SK-N-SH (cell line): ENCODE measurements at regions not wholly inside any gene's neighbourhood (a gene's known extent, or its start where the extent isn't known, plus 50 kb on each side); places are given as distances from the start of the nearest gene placed in this dataset.

Source experiments
- CTCF ChIA-PET: fragments of 300-600, 350-600 bp; formaldehyde crosslinking; extraction: SDS; loops from one replicate; lab custom pipeline; 2021; lab: Yijun Ruan, JAX
- POLR2A ChIA-PET: fragments of 350-600 bp; sonication (Branson Sonifier 250); formaldehyde crosslinking; extraction: SDS; loops from one replicate; lab custom pipeline; 2020; ENCODE audit warnings: antibody characterized with exemption, inconsistent platforms; lab: Yijun Ruan, JAX
- DNase-seq: peaks from one replicate; pipeline ENCODE4 v3.0.0; 2012
- H2AFZ ChIP-seq: fragments of 200-600 bp; sonication (generic); 2 replicates; pipeline ENCODE4 v1.8.1; 2016; ENCODE audit warnings: antibody characterized with exemption, mild to moderate bottlenecking, low read depth
- H3F3A ChIP-seq: fragments of 200-600 bp; sonication (generic); replicated peaks from 2 replicates; pipeline ENCODE3; 2016; ENCODE audit warnings: antibody characterized with exemption, mild to moderate bottlenecking; ENCODE audit not compliant: insufficient read depth
- H3K27ac ChIP-seq, 2 experiments: fragments of 200-500 bp in 1 of 2; fragments of 200-600 bp in 1 of 2; sonication (Bioruptor generic) in 1 of 2; sonication (generic), shearing (Covaris generic) in 1 of 2; 2 replicates each; pipeline versions ENCODE4 v1.5.1 to v1.6.1; 2014 to 2016; ENCODE audit warnings: low read depth in 2 of 2, inconsistent platforms in 1 of 2, low read length in 1 of 2, mild to moderate bottlenecking in 1 of 2, mixed read lengths in 1 of 2
- H3K27me3 ChIP-seq: fragments of 200-600 bp; sonication (generic), shearing (Covaris generic); 2 replicates; pipeline ENCODE4 v1.6.1; 2016; ENCODE audit warnings: mixed run types; ENCODE audit not compliant: insufficient read depth
- H3K36me3 ChIP-seq, 2 experiments: fragments of 200-500 bp in 1 of 2; fragments of 200-600 bp in 1 of 2; sonication (Bioruptor generic) in 1 of 2; sonication (generic) in 1 of 2; replicated peaks in 1 of 2; 2 replicates each; pipeline versions ENCODE3 to v1.5.1; 2014 to 2016; ENCODE audit warnings: low read length in 1 of 2, mild to moderate bottlenecking in 1 of 2; ENCODE audit not compliant: insufficient read depth in 2 of 2, control insufficient read depth in 1 of 2
- H3K4me1 ChIP-seq, 2 experiments: fragments of 200-500 bp in 1 of 2; fragments of 200-600 bp in 1 of 2; sonication (Bioruptor generic) in 1 of 2; sonication (generic), shearing (Covaris generic) in 1 of 2; 2 replicates each; pipeline versions ENCODE4 v1.5.1 to v1.6.1; 2014 to 2016; ENCODE audit warnings: low read depth in 1 of 2, low read length in 1 of 2, mixed run types in 1 of 2; ENCODE audit not compliant: insufficient read depth in 2 of 2, control insufficient read depth in 1 of 2
- H3K4me2 ChIP-seq: fragments of 200-600 bp; sonication (generic), shearing (Covaris generic); 2 replicates; pipeline ENCODE4 v1.6.1; 2017; ENCODE audit warnings: mixed run types
- H3K4me3 ChIP-seq, 2 experiments: fragments of 200-500 bp in 1 of 2; fragments of 200-600 bp in 1 of 2; sonication (Bioruptor generic) in 1 of 2; sonication (generic), shearing (Covaris generic) in 1 of 2; 2 replicates each; pipeline versions ENCODE4 v1.5.1 to v1.8.1; 2014 to 2016; ENCODE audit warnings: low read depth in 2 of 2, inconsistent platforms in 1 of 2, low read length in 1 of 2, mild to moderate bottlenecking in 1 of 2, mixed read lengths in 1 of 2, moderate library complexity in 1 of 2
- H3K79me2 ChIP-seq: fragments of 200-600 bp; sonication (generic); 2 replicates; pipeline ENCODE4 v1.8.1; 2017; ENCODE audit warnings: mild to moderate bottlenecking; ENCODE audit not compliant: insufficient read depth
- H3K9ac ChIP-seq: fragments of 200-600 bp; sonication (generic); 2 replicates; pipeline ENCODE4 v1.6.1; 2017; ENCODE audit warnings: mixed run types
- H3K9me2 ChIP-seq: fragments of 200-600 bp; sonication (generic); 2 replicates; pipeline ENCODE4 v1.6.1; 2017; ENCODE audit warnings: mixed run types
- H3K9me3 ChIP-seq: fragments of 200-600 bp; sonication (generic); 2 replicates; pipeline ENCODE4 v1.6.1; 2017; ENCODE audit warnings: mixed run types, mild to moderate bottlenecking, moderate library complexity
- H4K20me1 ChIP-seq: fragments of 200-600 bp; sonication (generic); 2 replicates; pipeline ENCODE4 v1.6.1; 2017; ENCODE audit warnings: mild to moderate bottlenecking, mixed run types; ENCODE audit not compliant: insufficient read depth
- CHD2 ChIP-seq: fragments of 150-350 bp; IDR thresholded peaks from 2 replicates; pipeline ENCODE4 v1.6.1; 2018; ENCODE audit warnings: low read length; ENCODE audit not compliant: partially characterized antibody
- EP300 ChIP-seq, 2 experiments: IDR thresholded peaks; 2 replicates each; pipeline versions ENCODE4 v1.4.0 to v1.6.1; 2012; ENCODE audit warnings: borderline replicate concordance in 1 of 2, low read depth in 1 of 2, low read length in 1 of 2
- EZH2phosphoT487 ChIP-seq: fragments of 200-600 bp; sonication (generic); IDR thresholded peaks from 2 replicates; pipeline ENCODE4 v1.6.1; 2017; ENCODE audit warnings: low read depth, mixed run types, mild to moderate bottlenecking, antibody characterized with exemption, moderate library complexity, borderline replicate concordance
- FOXJ3 ChIP-seq: sonication (generic); formaldehyde crosslinking; IDR thresholded peaks from 2 replicates; pipeline ENCODE4 v1.5.1; 2020; ENCODE audit warnings: mild to moderate bottlenecking, missing genetic modification reagents
- GABPA ChIP-seq: IDR thresholded peaks from 2 replicates; pipeline ENCODE4 v1.4.0; 2012; ENCODE audit warnings: low read depth, mild to moderate bottlenecking
- JUND ChIP-seq: IDR thresholded peaks from 2 replicates; pipeline ENCODE4 v1.4.0; 2012
- MEF2A ChIP-seq: IDR thresholded peaks from 2 replicates; pipeline ENCODE4 v1.4.0; 2012; ENCODE audit warnings: low read depth, borderline replicate concordance
- NFIC ChIP-seq: IDR thresholded peaks from 2 replicates; pipeline ENCODE4 v1.4.0; 2012; ENCODE audit warnings: borderline replicate concordance
- POLR2AphosphoS5 ChIP-seq: IDR thresholded peaks from 2 replicates; pipeline ENCODE4 v1.6.1; 2012; ENCODE audit warnings: low read depth, low read length
- RAD21 ChIP-seq: IDR thresholded peaks from 2 replicates; pipeline ENCODE4 v1.6.1; 2012; ENCODE audit warnings: mild to moderate bottlenecking, low read length
- RCOR1 ChIP-seq: fragments of 150-350 bp; IDR thresholded peaks from 2 replicates; pipeline ENCODE4 v1.6.1; 2017; ENCODE audit warnings: antibody characterized with exemption, low read length
- RFX5 ChIP-seq: IDR thresholded peaks from 2 replicates; pipeline ENCODE4 v1.6.1; 2012; ENCODE audit warnings: mild to moderate bottlenecking, improper control_type of control experiment, low read length
- SMC3 ChIP-seq: IDR thresholded peaks from 2 replicates; pipeline ENCODE4 v1.6.1; 2012; ENCODE audit warnings: low read depth, low read length, improper control_type of control experiment
- TCF12 ChIP-seq: IDR thresholded peaks from 2 replicates; pipeline ENCODE4 v1.4.0; 2012
- USF2 ChIP-seq: fragments of 150-350 bp; IDR thresholded peaks from 2 replicates; pipeline ENCODE4 v1.6.1; 2017; ENCODE audit warnings: antibody characterized with exemption, low read length, low read depth, borderline replicate concordance
- ZBTB33 ChIP-seq: IDR thresholded peaks from 2 replicates; pipeline ENCODE4 v1.4.0; 2012; ENCODE audit warnings: low read depth, borderline replicate concordance
- WGBS: methylation state at CpG from one replicate; pipeline ENCODE4 v1.1.6; 2017; ENCODE audit warnings: low lambda C conversion rate; 5-methylcytosine and 5-hydroxymethylcytosine counted together
- TF ChIP-seq, protein P1 (sequence below): IDR thresholded peaks from 2 replicates; pipeline ENCODE4 v1.4.0; 2012; ENCODE audit warnings: low read depth
- TF ChIP-seq, protein P2 (sequence below): IDR thresholded peaks from 2 replicates; pipeline ENCODE4; 2012
- TF ChIP-seq, protein P3 (sequence below): IDR thresholded peaks from 2 replicates; pipeline ENCODE4 v1.4.0; 2012; ENCODE audit warnings: low read depth, borderline replicate concordance

- H3K27ac ChIP-seq = no peak overlapping the region
- DNase-seq = no peak
- no peaks in the 10 kb centered on the region for H3K9me3 ChIP-seq
- no peaks in the 10 kb centered on the region for H3K27me3 ChIP-seq
- no peak overlapping the region for H3K4me3 ChIP-seq
- no peak overlapping the region for H3K4me2 ChIP-seq
- 68% methylated on average over 6 of the region's 6 CpGs for WGBS
- no peak overlapping the region for H3K9ac ChIP-seq
- H3K36me3 ChIP-seq = no peaks in the 10 kb centered on the region
- ChIA-PET CTCF (interaction anchor here (1.8 kb wide), 1 partner anchor 127 kb away, joined by 5 read pairs; no protein-coding TSS in a partner anchor), POLR2A (no interaction called here)
- H3K79me2 ChIP-seq = no peaks in the 10 kb centered on the region
- no peak for TF ChIP-seq ZBTB33
- TF ChIP-seq, protein P1, sequence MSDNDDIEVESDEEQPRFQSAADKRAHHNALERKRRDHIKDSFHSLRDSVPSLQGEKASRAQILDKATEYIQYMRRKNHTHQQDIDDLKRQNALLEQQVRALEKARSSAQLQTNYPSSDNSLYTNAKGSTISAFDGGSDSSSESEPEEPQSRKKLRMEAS = no peak
- TF ChIP-seq POLR2AphosphoS5 = no peak
- TF ChIP-seq RFX5 = no peak
- TF ChIP-seq, protein P2, sequence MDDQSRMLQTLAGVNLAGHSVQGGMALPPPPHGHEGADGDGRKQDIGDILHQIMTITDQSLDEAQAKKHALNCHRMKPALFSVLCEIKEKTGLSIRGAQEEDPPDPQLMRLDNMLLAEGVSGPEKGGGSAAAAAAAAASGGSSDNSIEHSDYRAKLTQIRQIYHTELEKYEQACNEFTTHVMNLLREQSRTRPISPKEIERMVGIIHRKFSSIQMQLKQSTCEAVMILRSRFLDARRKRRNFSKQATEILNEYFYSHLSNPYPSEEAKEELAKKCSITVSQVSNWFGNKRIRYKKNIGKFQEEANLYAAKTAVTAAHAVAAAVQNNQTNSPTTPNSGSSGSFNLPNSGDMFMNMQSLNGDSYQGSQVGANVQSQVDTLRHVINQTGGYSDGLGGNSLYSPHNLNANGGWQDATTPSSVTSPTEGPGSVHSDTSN = no peak
- no peak for TF ChIP-seq NFIC
- TF ChIP-seq SMC3 = no peak
- no peak for TF ChIP-seq USF2
- TF ChIP-seq JUND = no peak
- TF ChIP-seq RAD21 = no peak
- TF ChIP-seq TCF12 = no peak
- no peaks in the 10 kb centered on the region for H4K20me1 ChIP-seq
- no peaks in the 10 kb centered on the region for H3K4me1 ChIP-seq
- no peak overlapping the region for H2AFZ ChIP-seq
- H3F3A ChIP-seq = no peaks in the 10 kb centered on the region
- no peaks in the 10 kb centered on the region for H3K9me2 ChIP-seq
Observed at GRCh38 chr13:100848304-100848703, 173.7 kb upstream of the TMTC4 start.

DNA sequence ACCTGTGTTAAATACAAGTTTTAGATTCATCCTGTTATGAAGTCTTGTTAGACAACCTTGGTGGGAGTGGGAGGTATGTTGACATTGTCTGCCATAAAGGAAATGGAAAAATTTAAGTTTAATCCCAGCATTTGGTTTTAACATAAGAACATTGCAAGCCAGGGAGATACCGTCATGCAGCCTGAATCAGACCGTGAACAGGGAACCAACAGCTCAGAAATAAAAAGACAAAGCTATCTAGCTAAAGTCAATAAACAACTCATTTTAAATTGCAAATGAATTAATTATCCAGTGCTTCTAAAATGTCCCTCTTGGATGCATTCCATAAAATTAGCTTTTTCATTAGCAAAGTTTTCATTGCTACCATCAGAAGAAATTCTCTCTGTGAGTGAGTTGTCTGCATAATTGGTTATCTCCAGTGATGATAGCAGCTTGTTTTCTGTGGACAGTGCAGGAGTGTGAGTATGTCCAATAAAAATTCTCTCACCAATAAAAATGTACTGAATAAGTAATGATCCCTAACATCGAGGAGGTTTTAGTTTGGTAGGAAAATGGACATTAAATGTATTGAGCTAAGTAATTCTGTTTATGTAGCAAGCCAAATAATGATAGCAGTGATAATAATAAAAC lies 170.6 kb upstream of the TMTC4 start:
- 65% methylated on average over 3 of the region's 3 CpGs for WGBS
- H3K9me3 ChIP-seq = no peaks in the 10 kb centered on the region
- CTCF ChIA-PET = interaction anchor here (1.5 kb wide), 1 partner anchor 18 kb away, joined by 5 read pairs; no protein-coding TSS in a partner anchor
- H3K4me2 ChIP-seq = no peak overlapping the region
- no peaks in the 10 kb centered on the region for H3K9me2 ChIP-seq
- no peak overlapping the region for H2AFZ ChIP-seq
- H3K79me2 ChIP-seq = no peaks in the 10 kb centered on the region
- no peaks in the 10 kb centered on the region for H3K27me3 ChIP-seq
- DNase-seq = no peak
- H3K4me3 ChIP-seq = no peak overlapping the region
- H3K9ac ChIP-seq = no peak overlapping the region
- no peaks in the 10 kb centered on the region for H3K36me3 ChIP-seq
- no peaks in the 10 kb centered on the region for H4K20me1 ChIP-seq
- POLR2A ChIA-PET = no interaction called here
- H3F3A ChIP-seq = no peaks in the 10 kb centered on the region
- no peaks in the 10 kb centered on the region for H3K4me1 ChIP-seq
- no peak overlapping the region for H3K27ac ChIP-seq
- TF ChIP-seq MEF2A (no peak), SMC3 (no peak), USF2 (no peak), RCOR1 (no peak), EZH2phosphoT487 (no peak), TCF12 (no peak), FOXJ3 (CRISPR knock-in tag) (no peak), EP300 (IDR thresholded peaks at IDR 0.05; ENCODE audit: borderline replicate concordance in 1 of 2, low read depth in 1 of 2, low read length in 1 of 2) (no peak), POLR2AphosphoS5 (no peak), CHD2 (no peak), GABPA (no peak)
- TF ChIP-seq, protein P3, sequence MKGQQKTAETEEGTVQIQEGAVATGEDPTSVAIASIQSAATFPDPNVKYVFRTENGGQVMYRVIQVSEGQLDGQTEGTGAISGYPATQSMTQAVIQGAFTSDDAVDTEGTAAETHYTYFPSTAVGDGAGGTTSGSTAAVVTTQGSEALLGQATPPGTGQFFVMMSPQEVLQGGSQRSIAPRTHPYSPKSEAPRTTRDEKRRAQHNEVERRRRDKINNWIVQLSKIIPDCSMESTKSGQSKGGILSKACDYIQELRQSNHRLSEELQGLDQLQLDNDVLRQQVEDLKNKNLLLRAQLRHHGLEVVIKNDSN = no peak
- TF ChIP-seq, protein P1 = no peak
